ENCODE measurements at regions not wholly inside any gene's neighbourhood (a gene's known extent, or its start where the extent isn't known, plus 50 kb on each side); places are given as distances from the start of the nearest gene placed in this dataset.

- H3K27ac ChIP-seq (ENCODE audit: low read length) = no peak overlapping the region
Observed at GRCh38 chrX:117215683-117216082, 752.9 kb upstream of the CT83 start.

GRCh38 chrX:117196481-117196880 is 733.7 kb upstream of the CT83 start:
- H3K36me3 ChIP-seq (ENCODE audit: control insufficient read depth, insufficient read depth, low read length) = no peaks in the 10 kb centered on the region
- no peaks in the 10 kb centered on the region for H3K9me3 ChIP-seq (ENCODE audit: control insufficient read depth, insufficient read depth, low read length)
- peak; percentile 22 for DNase-seq (ENCODE audit: low read depth, low spot score)
- WGBS (ENCODE audit: insufficient coverage, insufficient read length) = no CpG with 5 or more reads among the region's 3 CpGs
- no peak overlapping the region for H3K4me3 ChIP-seq (ENCODE audit: low read length)
- H3K27me3 ChIP-seq (ENCODE audit: control insufficient read depth, insufficient read depth, low read length) = no peaks in the 10 kb centered on the region
- no peak overlapping the region for H3K27ac ChIP-seq (ENCODE audit: low read length)
- 0 out of 2 replicates have a peak, but pooled peaks cover 1% of the 10 kb centered on the region for H3K4me1 ChIP-seq (ENCODE audit: control insufficient read depth, insufficient read depth, low read length)

More at GRCh38 chrX:117215683-117216082, 752.9 kb upstream of the CT83 start:
- no CpG with 5 or more reads among the region's 1 CpG for WGBS (ENCODE audit: insufficient coverage, insufficient read length)
- Histone ChIP-seq H3K4me1 (ENCODE audit: control insufficient read depth, insufficient read depth, low read length) (no peaks in the 10 kb centered on the region), H3K36me3 (ENCODE audit: control insufficient read depth, insufficient read depth, low read length) (no peaks in the 10 kb centered on the region), H3K4me3 (ENCODE audit: low read length) (no peak overlapping the region), H3K27me3 (ENCODE audit: control insufficient read depth, insufficient read depth, low read length) (no peaks in the 10 kb centered on the region), H3K9me3 (ENCODE audit: control insufficient read depth, insufficient read depth, low read length) (no peaks in the 10 kb centered on the region)
- no peak for DNase-seq (ENCODE audit: low read depth, low spot score)

GRCh38 chrX:117147249-117147648 is 684.5 kb upstream of the CT83 start:
- H3K4me3 ChIP-seq (ENCODE audit: low read length) = no peak overlapping the region
- no peaks in the 10 kb centered on the region for H3K9me3 ChIP-seq (ENCODE audit: control insufficient read depth, insufficient read depth, low read length)
- H3K27ac ChIP-seq (ENCODE audit: low read length) = no peak overlapping the region
- DNase-seq (ENCODE audit: low read depth, low spot score) = no peak
- H3K36me3 ChIP-seq (ENCODE audit: control insufficient read depth, insufficient read depth, low read length) = no peaks in the 10 kb centered on the region
- H3K4me1 ChIP-seq (ENCODE audit: control insufficient read depth, insufficient read depth, low read length) = no peaks in the 10 kb centered on the region
- H3K27me3 ChIP-seq (ENCODE audit: control insufficient read depth, insufficient read depth, low read length) = no peaks in the 10 kb centered on the region

GRCh38 chrX:117138070-117138469 is 675.3 kb upstream of the CT83 start:
- no peaks in the 10 kb centered on the region for H3K36me3 ChIP-seq (ENCODE audit: control insufficient read depth, insufficient read depth, low read length)
- H3K4me3 ChIP-seq (ENCODE audit: low read length) = no peak overlapping the region
- H3K27me3 ChIP-seq (ENCODE audit: control insufficient read depth, insufficient read depth, low read length) = no peaks in the 10 kb centered on the region
- H3K27ac ChIP-seq (ENCODE audit: low read length) = no peak overlapping the region
- H3K4me1 ChIP-seq (ENCODE audit: control insufficient read depth, insufficient read depth, low read length) = no peaks in the 10 kb centered on the region
- DNase-seq (ENCODE audit: low read depth, low spot score) = no peak
- WGBS (ENCODE audit: insufficient coverage, insufficient read length) = no CpG with 5 or more reads among the region's 2 CpGs
- H3K9me3 ChIP-seq (ENCODE audit: control insufficient read depth, insufficient read depth, low read length) = no peaks in the 10 kb centered on the region

- H3K4me3 ChIP-seq (ENCODE audit: low read length) = no peak overlapping the region
- no peak for DNase-seq (ENCODE audit: low read depth, low spot score)
- no peak overlapping the region for H3K27ac ChIP-seq (ENCODE audit: low read length)
- no peaks in the 10 kb centered on the region for H3K36me3 ChIP-seq (ENCODE audit: control insufficient read depth, insufficient read depth, low read length)
- no peaks in the 10 kb centered on the region for H3K4me1 ChIP-seq (ENCODE audit: control insufficient read depth, insufficient read depth, low read length)
- H3K9me3 ChIP-seq (ENCODE audit: control insufficient read depth, insufficient read depth, low read length) = no peaks in the 10 kb centered on the region
- no peaks in the 10 kb centered on the region for H3K27me3 ChIP-seq (ENCODE audit: control insufficient read depth, insufficient read depth, low read length)
- WGBS (ENCODE audit: insufficient coverage, insufficient read length) = no CpG with 5 or more reads among the region's 2 CpGs
Observed at GRCh38 chrX:117134983-117135382, 672.2 kb upstream of the CT83 start.

GRCh38 chrX:117120700-117121099 is 657.9 kb upstream of the CT83 start:
- Histone ChIP-seq H3K4me1 (ENCODE audit: control insufficient read depth, insufficient read depth, low read length) (no peaks in the 10 kb centered on the region), H3K27me3 (ENCODE audit: control insufficient read depth, insufficient read depth, low read length) (no peaks in the 10 kb centered on the region), H3K36me3 (ENCODE audit: control insufficient read depth, insufficient read depth, low read length) (no peaks in the 10 kb centered on the region), H3K9me3 (ENCODE audit: control insufficient read depth, insufficient read depth, low read length) (no peaks in the 10 kb centered on the region), H3K4me3 (ENCODE audit: low read length) (no peak overlapping the region), H3K27ac (ENCODE audit: low read length) (no peak overlapping the region)
- no peak for DNase-seq (ENCODE audit: low read depth, low spot score)
- WGBS (ENCODE audit: insufficient coverage, insufficient read length) = no CpG with 5 or more reads among the region's 2 CpGs

GRCh38 chrX:117096528-117096927 is 633.8 kb upstream of the CT83 start:
- no peaks in the 10 kb centered on the region for H3K9me3 ChIP-seq (ENCODE audit: control insufficient read depth, insufficient read depth, low read length)
- no peak overlapping the region for H3K4me3 ChIP-seq (ENCODE audit: low read length)

GRCh38 chrX:117095393-117095792 is 632.6 kb upstream of the CT83 start:
- Histone ChIP-seq H3K4me3 (ENCODE audit: low read length) (no peak overlapping the region), H3K36me3 (ENCODE audit: control insufficient read depth, insufficient read depth, low read length) (no peaks in the 10 kb centered on the region), H3K27me3 (ENCODE audit: control insufficient read depth, insufficient read depth, low read length) (no peaks in the 10 kb centered on the region), H3K4me1 (ENCODE audit: control insufficient read depth, insufficient read depth, low read length) (no peaks in the 10 kb centered on the region), H3K27ac (ENCODE audit: low read length) (no peak overlapping the region), H3K9me3 (ENCODE audit: control insufficient read depth, insufficient read depth, low read length) (no peaks in the 10 kb centered on the region)
- DNase-seq (ENCODE audit: low read depth, low spot score) = no peak
- no CpG with 5 or more reads among the region's 2 CpGs for WGBS (ENCODE audit: insufficient coverage, insufficient read length)

More at GRCh38 chrX:117096528-117096927, 633.8 kb upstream of the CT83 start:
- Histone ChIP-seq H3K36me3 (ENCODE audit: control insufficient read depth, insufficient read depth, low read length) (no peaks in the 10 kb centered on the region), H3K27me3 (ENCODE audit: control insufficient read depth, insufficient read depth, low read length) (no peaks in the 10 kb centered on the region), H3K4me1 (ENCODE audit: control insufficient read depth, insufficient read depth, low read length) (no peaks in the 10 kb centered on the region), H3K27ac (ENCODE audit: low read length) (no peak overlapping the region)
- DNase-seq (ENCODE audit: low read depth, low spot score) = no peak

GRCh38 chrX:117094149-117094548 is 631.4 kb upstream of the CT83 start:
- Histone ChIP-seq H3K27ac (ENCODE audit: low read length) (no peak overlapping the region), H3K4me3 (ENCODE audit: low read length) (no peak overlapping the region), H3K27me3 (ENCODE audit: control insufficient read depth, insufficient read depth, low read length) (no peaks in the 10 kb centered on the region), H3K9me3 (ENCODE audit: control insufficient read depth, insufficient read depth, low read length) (no peaks in the 10 kb centered on the region), H3K4me1 (ENCODE audit: control insufficient read depth, insufficient read depth, low read length) (no peaks in the 10 kb centered on the region), H3K36me3 (ENCODE audit: control insufficient read depth, insufficient read depth, low read length) (no peaks in the 10 kb centered on the region)
- no peak for DNase-seq (ENCODE audit: low read depth, low spot score)
- no CpG with 5 or more reads among the region's 1 CpG for WGBS (ENCODE audit: insufficient coverage, insufficient read length)

GRCh38 chrX:117093319-117093718 is 630.5 kb upstream of the CT83 start:
- Histone ChIP-seq H3K4me1 (ENCODE audit: control insufficient read depth, insufficient read depth, low read length) (no peaks in the 10 kb centered on the region), H3K36me3 (ENCODE audit: control insufficient read depth, insufficient read depth, low read length) (no peaks in the 10 kb centered on the region), H3K9me3 (ENCODE audit: control insufficient read depth, insufficient read depth, low read length) (no peaks in the 10 kb centered on the region), H3K27me3 (ENCODE audit: control insufficient read depth, insufficient read depth, low read length) (no peaks in the 10 kb centered on the region), H3K27ac (ENCODE audit: low read length) (no peak overlapping the region), H3K4me3 (ENCODE audit: low read length) (no peak overlapping the region)
- no CpG with 5 or more reads among the region's 1 CpG for WGBS (ENCODE audit: insufficient coverage, insufficient read length)
- no peak for DNase-seq (ENCODE audit: low read depth, low spot score)

- no CpG with 5 or more reads among the region's 1 CpG for WGBS (ENCODE audit: insufficient coverage, insufficient read length)
- DNase-seq (ENCODE audit: low read depth, low spot score) = no peak
Observed at GRCh38 chrX:117092641-117093040, 629.9 kb upstream of the CT83 start.

More at GRCh38 chrX:117092641-117093040, 629.9 kb upstream of the CT83 start:
- H3K27me3 ChIP-seq (ENCODE audit: control insufficient read depth, insufficient read depth, low read length) = no peaks in the 10 kb centered on the region
- no peaks in the 10 kb centered on the region for H3K36me3 ChIP-seq (ENCODE audit: control insufficient read depth, insufficient read depth, low read length)
- no peak overlapping the region for H3K27ac ChIP-seq (ENCODE audit: low read length)
- H3K4me3 ChIP-seq (ENCODE audit: low read length) = no peak overlapping the region
- H3K9me3 ChIP-seq (ENCODE audit: control insufficient read depth, insufficient read depth, low read length) = no peaks in the 10 kb centered on the region
- no peaks in the 10 kb centered on the region for H3K4me1 ChIP-seq (ENCODE audit: control insufficient read depth, insufficient read depth, low read length)

All from iPS DF 6.9 (cell line).